Breast epithelium (tissue), 4 donors: ENCODE measurements at regions not wholly inside any gene's neighbourhood (a gene's known extent, or its start where the extent isn't known, plus 50 kb on each side); places are given as distances from the start of the nearest gene placed in this dataset.
"Not testable (repeated sequence)": the region's sequence is repeated elsewhere in the genome, so short reads cannot be mapped to it uniquely, and the experiment has no call there.

Experiments used
- DNase-seq, 2 donors: peaks; one replicate each; pipeline ENCODE4 v3.0.0-alpha.2; 2019; ENCODE audit warnings: low spot score in 2 of 2
- H3K27ac ChIP-seq, 2 donors: fragments of 200-600 bp; sonication (generic) in 1 of 2; one replicate each; pipeline ENCODE4 v1.5.1; 2016 to 2019; ENCODE audit warnings: mild to moderate bottlenecking in 1 of 2
- H3K27me3 ChIP-seq, 2 donors: fragments of 200-600 bp; sonication (generic) in 1 of 2; one replicate each; pipeline versions ENCODE4 v1.5.1 to v1.6.0; 2017 to 2019; ENCODE audit warnings: control low read depth in 1 of 2, mild to moderate bottlenecking in 1 of 2
- H3K36me3 ChIP-seq: fragments of 200-600 bp; one replicate; pipeline ENCODE4 v1.5.1; 2019
- H3K4me1 ChIP-seq, 2 donors: fragments of 200-600 bp; sonication (generic); one replicate each; pipeline ENCODE4 v1.5.1; 2016 to 2019; ENCODE audit warnings: control low read depth in 1 of 2
- H3K4me3 ChIP-seq, 3 donors: fragments of 200-600 bp; sonication (generic); 1 replicate in 2 of 3; 2 replicates in 1 of 3; pipeline ENCODE4 v1.5.1; 2016 to 2019; ENCODE audit warnings: mild to moderate bottlenecking in 3 of 3, moderate library complexity in 2 of 3
- H3K9me3 ChIP-seq, 2 donors: fragments of 200-600 bp; sonication (generic) in 1 of 2; one replicate each; pipeline ENCODE4 v1.5.1; 2016 to 2019; ENCODE audit warnings: control low read depth in 1 of 2
- POLR2A ChIP-seq: fragments of 450-650 bp; IDR thresholded peaks from one replicate; pipeline ENCODE4 v1.6.1; 2016; ENCODE audit warnings: antibody characterized with exemption, mild to moderate bottlenecking, moderate library complexity
- POLR2AphosphoS5 ChIP-seq, 3 donors: sonication (generic); formaldehyde crosslinking; IDR thresholded peaks; one replicate each; pipeline ENCODE4 v1.6.1; 2017; ENCODE audit warnings: antibody characterized with exemption in 3 of 3
- intact Hi-C: fragments of 100-400 bp; cut with DNase I; formaldehyde crosslinking; loops from one replicate; pipeline ENCODE4 v1.15.1; 2023; ENCODE audit warnings: low total_unique reads
- TF ChIP-seq, protein P1 (sequence below), 3 donors: fragments of 450-650 bp; IDR thresholded peaks; one replicate each; pipeline ENCODE4 v1.5.1; 2016 to 2017; ENCODE audit warnings: antibody characterized with exemption in 3 of 3, mild to moderate bottlenecking in 3 of 3, moderate library complexity in 3 of 3

DNA sequence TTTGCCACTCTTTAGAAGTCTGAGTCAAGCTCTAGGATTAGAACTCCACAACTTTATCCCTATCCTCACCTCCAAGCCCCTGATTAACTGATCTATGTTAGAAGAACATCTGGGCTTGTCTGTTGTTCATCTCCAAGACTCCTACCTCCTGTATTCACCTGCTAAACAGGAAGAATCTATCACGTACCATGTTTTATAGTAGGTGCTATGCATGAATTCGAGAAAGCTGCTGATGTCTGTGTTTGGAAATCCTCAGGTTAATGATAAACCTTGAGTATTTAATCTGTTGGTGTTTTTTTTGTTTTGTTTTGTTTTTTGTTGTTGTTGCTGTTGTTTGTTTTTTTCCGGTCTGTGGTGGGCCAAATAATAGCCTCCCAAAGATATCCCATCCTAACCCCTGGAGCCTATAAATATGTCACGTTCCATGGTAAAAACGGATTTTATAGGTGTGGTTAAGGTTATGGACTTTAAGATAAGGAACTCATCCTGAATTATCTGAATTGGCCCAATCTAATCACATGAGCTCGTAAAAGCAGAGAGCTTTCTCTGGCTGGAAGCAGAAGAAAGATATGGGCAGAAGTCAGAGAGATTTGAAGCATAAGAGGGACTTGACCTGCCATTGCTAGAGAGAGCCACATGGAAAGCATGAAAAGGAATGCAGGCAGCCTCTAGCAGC, 101.2 kb upstream of the DUSP21 start:
- no peak for DNase-seq
- no peak overlapping the region for H3K4me3 ChIP-seq
- H3K27me3 ChIP-seq: peaks cover 0 to 10% of the 10 kb centered on the region in 2 donors
- H3K9me3 ChIP-seq: no peaks in the 10 kb centered on the region
- H3K36me3 ChIP-seq: no peaks in the 10 kb centered on the region
- H3K27ac ChIP-seq: no peak overlapping the region
- TF ChIP-seq, protein P1, sequence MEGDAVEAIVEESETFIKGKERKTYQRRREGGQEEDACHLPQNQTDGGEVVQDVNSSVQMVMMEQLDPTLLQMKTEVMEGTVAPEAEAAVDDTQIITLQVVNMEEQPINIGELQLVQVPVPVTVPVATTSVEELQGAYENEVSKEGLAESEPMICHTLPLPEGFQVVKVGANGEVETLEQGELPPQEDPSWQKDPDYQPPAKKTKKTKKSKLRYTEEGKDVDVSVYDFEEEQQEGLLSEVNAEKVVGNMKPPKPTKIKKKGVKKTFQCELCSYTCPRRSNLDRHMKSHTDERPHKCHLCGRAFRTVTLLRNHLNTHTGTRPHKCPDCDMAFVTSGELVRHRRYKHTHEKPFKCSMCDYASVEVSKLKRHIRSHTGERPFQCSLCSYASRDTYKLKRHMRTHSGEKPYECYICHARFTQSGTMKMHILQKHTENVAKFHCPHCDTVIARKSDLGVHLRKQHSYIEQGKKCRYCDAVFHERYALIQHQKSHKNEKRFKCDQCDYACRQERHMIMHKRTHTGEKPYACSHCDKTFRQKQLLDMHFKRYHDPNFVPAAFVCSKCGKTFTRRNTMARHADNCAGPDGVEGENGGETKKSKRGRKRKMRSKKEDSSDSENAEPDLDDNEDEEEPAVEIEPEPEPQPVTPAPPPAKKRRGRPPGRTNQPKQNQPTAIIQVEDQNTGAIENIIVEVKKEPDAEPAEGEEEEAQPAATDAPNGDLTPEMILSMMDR (IDR thresholded peaks at IDR 0.05): no peak
- TF ChIP-seq POLR2A: no peak
- TF ChIP-seq POLR2AphosphoS5 (IDR thresholded peaks at IDR 0.05): no peak
- intact Hi-C loops: no loop called here
- no peaks in the 10 kb centered on the region for H3K4me1 ChIP-seq

DNA sequence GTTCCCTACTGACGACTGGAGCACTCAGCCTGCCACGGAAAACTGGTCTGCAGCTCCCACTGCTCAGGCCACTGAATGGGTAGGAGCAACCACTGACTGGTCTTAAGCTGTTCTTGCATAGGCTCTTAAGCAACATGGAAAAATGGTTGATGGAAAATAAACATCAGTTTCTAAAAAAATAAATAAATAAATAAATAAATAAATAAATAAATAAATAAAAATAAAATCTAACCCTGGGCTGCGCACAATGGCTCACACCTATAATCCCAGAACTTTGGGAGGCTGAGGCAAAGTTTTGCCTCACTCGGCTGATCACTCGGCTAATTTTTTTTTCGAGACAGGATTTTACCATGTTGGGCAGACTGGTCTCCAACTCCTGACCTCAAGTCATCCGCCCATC, 102.0 kb upstream of the DUSP21 start:
- DNase-seq, H3K27me3 ChIP-seq, H3K9me3 ChIP-seq, H3K27ac ChIP-seq, intact Hi-C loops, H3K36me3 ChIP-seq, H3K4me3 ChIP-seq, H3K4me1 ChIP-seq: not testable (repeated sequence)

DNA sequence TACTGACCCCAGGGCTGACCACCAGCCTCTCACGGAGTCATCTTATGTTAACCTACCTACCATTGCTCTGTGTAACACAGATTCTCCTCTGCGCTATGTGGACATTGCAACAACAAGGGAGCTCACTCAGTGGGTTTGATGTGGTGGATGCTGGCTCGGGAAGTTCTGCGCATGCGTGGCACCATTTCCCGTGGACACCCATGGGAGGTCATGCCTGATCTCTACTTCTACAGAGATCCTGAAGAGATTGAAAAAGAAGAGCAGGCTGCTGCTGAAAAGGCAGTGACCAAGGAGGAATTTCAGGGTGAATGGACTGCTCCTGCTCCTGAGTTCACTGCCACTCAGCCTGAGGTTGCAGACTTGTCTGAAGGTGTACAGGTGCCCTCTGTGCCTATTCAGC, 102.4 kb upstream of the DUSP21 start:
- H3K4me1 ChIP-seq, DNase-seq, H3K4me3 ChIP-seq, intact Hi-C loops, H3K36me3 ChIP-seq, H3K27ac ChIP-seq, H3K27me3 ChIP-seq, H3K9me3 ChIP-seq: not testable (repeated sequence)

- intact Hi-C loops: no loop called here
- no peaks in the 10 kb centered on the region for H3K36me3 ChIP-seq
These were observed 108.3 kb upstream of the DUSP21 start for GRCh38 chrX:44735498-44735897.

GRCh38 chrX:44733931-44734330, 109.9 kb upstream of the DUSP21 start:
- intact Hi-C loops: no loop called here
- no peaks in the 10 kb centered on the region for H3K4me1 ChIP-seq
- H3K9me3 ChIP-seq: peaks cover 0 to 5% of the 10 kb centered on the region in 2 donors
- TF ChIP-seq POLR2AphosphoS5 (IDR thresholded peaks at IDR 0.05): no peak
- no peak for TF ChIP-seq POLR2A
- TF ChIP-seq, protein P1 (IDR thresholded peaks at IDR 0.05): no peak
- no peaks in the 10 kb centered on the region for H3K27me3 ChIP-seq
- H3K36me3 ChIP-seq: no peaks in the 10 kb centered on the region
- no peak overlapping the region for H3K27ac ChIP-seq
- no peak overlapping the region for H3K4me3 ChIP-seq
- DNase-seq: no peak

More at GRCh38 chrX:44735498-44735897, 108.3 kb upstream of the DUSP21 start:
- DNase-seq: no peak
- Histone ChIP-seq H3K27ac (no peak overlapping the region), H3K4me3 (no peak overlapping the region), H3K27me3 (no peaks in the 10 kb centered on the region), H3K4me1 (no peaks in the 10 kb centered on the region), H3K9me3 (peaks cover 0 to 5% of the 10 kb centered on the region in 2 donors)
- TF ChIP-seq POLR2A: no peak
- TF ChIP-seq POLR2AphosphoS5 (IDR thresholded peaks at IDR 0.05): no peak
- TF ChIP-seq, protein P1 (IDR thresholded peaks at IDR 0.05): no peak

GRCh38 chrX:44731160-44731559, 112.7 kb upstream of the DUSP21 start:
- no peak overlapping the region for H3K27ac ChIP-seq
- H3K9me3 ChIP-seq: peaks cover 0 to 5% of the 10 kb centered on the region in 2 donors
- no peak overlapping the region for H3K4me3 ChIP-seq
- H3K36me3 ChIP-seq: no peaks in the 10 kb centered on the region
- intact Hi-C loops: no loop called here
- H3K4me1 ChIP-seq: no peaks in the 10 kb centered on the region
- no peak for TF ChIP-seq POLR2AphosphoS5 (IDR thresholded peaks at IDR 0.05)
- DNase-seq: no peak
- H3K27me3 ChIP-seq: no peaks in the 10 kb centered on the region

DNA sequence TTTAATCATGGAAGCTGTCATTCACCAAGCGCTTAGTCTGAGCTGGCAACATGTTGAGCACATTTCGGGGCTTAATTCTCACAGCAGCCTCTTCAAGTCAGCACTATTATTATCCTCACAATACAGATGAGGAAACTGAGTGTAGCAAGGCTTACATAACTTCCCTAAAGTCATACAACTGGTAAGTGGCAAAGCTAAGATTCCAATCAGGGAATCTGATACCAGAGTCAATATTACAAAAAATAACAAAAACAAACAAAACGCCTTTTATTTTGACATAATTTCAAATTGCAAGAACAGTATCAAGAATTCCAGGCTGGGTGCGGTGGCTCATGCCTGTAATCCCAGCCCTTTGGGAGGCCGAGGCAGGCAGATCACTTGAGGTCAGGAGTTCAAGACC, 120.4 kb upstream of the DUSP21 start:
- Histone ChIP-seq H3K27me3 (peaks cover 0 to 8% of the 10 kb centered on the region in 2 donors), H3K36me3 (no peaks in the 10 kb centered on the region), H3K4me3 (no peak overlapping the region), H3K9me3 (no peaks in the 10 kb centered on the region), H3K27ac (no peak overlapping the region), H3K4me1 (no peaks in the 10 kb centered on the region)
- no peak for DNase-seq
- intact Hi-C loops: no loop called here
- TF ChIP-seq, protein P1 (IDR thresholded peaks at IDR 0.05): no peak
- TF ChIP-seq POLR2AphosphoS5 (IDR thresholded peaks at IDR 0.05): no peak
- TF ChIP-seq POLR2A: no peak
